HG03280 (cell line): ENCODE measurements at regions not wholly inside any gene's neighbourhood (a gene's known extent, or its start where the extent isn't known, plus 50 kb on each side); places are given as distances from the start of the nearest gene placed in this dataset.

Experiments used
- ATAC-seq: cut with Tn5 transposase; IDR thresholded peaks from one replicate; pipeline ENCODE4 v1.9.1; 2021; ENCODE audit warnings: mild to moderate bottlenecking, moderate library complexity; ENCODE audit not compliant: unreplicated experiment

DNA sequence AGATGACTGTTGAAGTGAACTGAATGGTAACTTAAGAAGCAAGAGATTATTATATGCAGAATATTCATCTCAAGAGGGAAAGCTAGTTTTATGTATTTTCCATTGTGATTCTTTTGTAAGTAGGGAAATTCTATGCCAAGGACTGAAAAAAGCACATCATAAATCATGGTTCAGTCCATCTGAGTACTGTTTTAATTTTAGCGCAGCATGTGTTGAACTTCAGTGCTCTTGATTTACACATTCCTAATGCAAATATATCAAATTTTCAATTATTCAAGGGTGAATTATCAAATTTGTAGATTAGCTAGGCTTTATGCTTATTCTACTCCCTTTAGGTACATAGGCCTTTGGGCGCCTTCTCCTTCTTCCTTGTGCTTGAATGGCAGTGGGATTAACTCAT is 50.3 kb upstream of the TCF12 start:
- no peak for ATAC-seq

DNA sequence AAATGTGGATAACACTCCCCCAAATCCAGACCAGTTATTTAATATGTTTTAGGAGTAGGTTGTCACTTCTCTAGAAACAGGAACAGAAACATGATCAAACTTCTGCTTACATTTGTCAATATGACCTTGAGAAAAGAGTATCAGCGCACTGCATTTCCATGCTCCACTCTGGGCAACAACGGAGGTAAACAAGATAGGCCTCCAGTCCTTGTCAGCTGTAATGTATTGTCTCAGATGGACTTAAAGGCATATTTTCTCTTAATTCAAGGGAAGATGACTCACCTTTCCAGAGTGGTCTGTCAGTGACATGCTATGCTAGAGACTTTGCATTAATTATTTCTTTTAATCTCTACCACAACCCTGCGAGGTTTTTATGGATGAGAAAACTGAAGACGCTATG is 51.6 kb upstream of the TCF12 start:
- no peak for ATAC-seq

DNA sequence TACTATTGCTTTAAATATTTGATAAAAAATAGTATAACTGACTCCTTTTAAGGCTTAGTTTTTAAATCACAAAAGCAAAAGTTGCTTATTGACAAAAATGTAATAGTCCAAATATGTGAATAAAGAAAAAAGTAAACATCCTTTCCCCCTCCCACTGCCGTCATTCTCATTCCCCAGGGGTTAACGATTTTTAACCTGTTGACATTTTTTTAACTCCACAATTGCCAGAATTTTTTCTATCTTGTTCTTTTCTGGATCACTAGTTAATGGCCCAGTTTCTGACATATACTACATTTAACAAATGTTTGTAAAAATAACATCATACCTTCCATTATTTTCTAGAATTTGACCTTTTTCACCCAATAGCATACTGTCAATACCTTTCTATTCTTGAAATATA is 60.6 kb upstream of the TCF12 start:
- no peak for ATAC-seq

DNA sequence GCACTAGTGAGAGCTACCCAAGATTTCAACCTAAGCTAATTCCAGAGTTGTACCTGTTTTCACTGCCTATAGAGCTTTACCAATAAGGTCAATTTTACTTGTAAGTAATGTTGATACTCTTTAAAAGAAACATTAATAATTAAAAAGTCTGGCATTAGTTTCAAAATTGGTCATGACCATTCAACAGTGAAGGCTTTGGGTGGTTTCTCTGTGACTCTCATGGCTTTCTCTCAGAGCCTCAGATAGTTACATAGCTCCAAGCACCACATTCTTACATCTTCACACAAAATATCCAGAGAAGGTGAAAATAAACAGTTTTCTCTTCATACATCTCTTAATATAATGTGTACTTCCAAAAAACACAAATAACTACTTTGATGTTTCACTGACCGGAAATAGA is 61.5 kb upstream of the TCF12 start:
- ATAC-seq: no peak

DNA sequence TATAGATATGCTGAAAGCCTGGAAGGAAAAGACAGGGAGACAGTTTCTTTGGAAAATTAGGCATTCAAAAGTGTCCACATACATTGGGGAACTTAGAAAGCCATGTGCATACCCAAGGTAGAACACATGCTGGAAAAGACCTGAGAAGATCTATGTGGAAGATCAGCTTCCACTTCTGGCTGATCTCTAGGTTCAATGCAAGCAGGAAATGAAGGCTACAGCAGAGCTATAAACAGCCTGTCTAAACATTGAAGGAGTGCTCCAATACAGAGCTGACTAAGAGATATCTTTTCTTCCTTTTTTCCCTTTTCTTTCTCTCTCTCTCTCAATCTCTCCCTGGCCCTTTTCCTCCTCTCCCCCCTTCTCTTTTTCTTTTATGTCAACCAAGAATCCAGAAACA is 73.6 kb upstream of the TCF12 start:
- ATAC-seq: no peak

DNA sequence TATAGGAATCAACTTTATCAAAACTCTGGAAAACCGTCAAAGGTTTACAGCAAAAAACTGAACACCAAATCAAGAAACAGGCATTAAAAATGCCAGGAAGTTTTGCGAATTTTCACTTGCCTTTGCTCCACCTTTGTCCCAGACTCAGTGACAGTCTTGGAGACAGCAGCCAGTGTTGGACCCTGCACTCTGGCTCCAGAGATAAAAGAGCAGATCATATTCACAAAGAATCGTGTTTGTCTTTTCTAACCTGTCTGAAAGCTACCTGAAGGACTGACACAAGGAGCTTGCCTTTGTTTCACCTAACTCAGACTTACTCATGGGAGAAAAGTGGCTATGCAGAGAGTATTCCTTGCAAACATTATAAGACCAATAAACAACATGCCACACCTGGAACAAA is 74.0 kb upstream of the TCF12 start:
- no peak for ATAC-seq

DNA sequence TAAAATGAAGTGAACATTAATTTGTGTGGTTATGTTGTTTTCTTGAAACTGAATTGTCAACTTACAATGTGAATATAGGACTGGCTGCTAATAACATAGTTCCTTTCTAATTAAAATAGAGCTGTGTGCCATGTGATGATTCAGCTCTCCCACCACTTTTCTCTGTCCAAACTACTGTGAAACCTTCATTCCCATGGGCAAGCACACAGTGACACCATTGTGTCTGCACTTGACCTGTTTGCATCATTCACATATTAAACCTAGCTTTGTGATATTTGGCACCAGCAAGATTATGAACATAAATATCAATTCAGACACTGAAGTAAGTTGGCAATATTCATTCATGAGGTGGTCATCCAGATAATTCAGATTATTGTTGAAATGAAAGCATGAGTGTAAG is 78.8 kb upstream of the TCF12 start:
- no peak for ATAC-seq

DNA sequence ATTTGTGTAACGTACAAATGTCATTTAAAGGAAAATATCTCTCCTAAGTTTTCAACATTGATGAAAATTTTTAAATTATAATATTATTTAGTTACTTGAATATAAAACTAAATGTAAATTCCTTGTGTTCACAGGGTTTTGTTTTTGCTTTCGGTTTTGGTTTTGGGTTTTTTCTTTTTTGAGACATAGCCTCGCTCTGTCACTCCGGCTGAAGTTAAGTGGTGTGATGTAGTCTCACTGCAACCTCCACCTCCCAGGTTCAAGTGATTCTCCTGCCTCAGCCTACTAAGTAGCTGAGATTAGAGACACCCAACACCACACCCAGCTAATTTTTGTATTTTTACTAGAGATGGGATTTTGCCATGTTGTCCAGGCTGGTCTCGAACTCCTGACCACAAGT is 79.3 kb upstream of the TCF12 start:
- ATAC-seq: no peak

DNA sequence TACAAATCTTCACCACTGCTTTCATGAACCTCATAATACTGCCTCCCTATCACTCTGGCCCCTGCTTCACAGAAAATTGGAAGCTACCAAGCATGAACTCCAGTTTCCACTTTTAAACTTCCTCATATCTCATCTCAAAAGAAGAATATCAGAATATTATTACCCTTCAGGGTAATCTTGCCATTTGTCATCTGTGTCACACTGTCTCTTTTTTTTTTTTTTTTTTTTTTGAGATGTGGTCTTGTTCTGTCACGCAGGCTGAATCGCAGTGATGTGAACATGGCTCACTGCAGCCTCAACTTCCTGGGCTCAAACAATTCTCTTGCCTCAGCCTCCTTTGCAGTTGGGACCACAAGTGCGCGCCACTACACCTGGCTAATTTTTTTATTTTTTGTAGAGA is 80.4 kb upstream of the TCF12 start:
- ATAC-seq: no peak

DNA sequence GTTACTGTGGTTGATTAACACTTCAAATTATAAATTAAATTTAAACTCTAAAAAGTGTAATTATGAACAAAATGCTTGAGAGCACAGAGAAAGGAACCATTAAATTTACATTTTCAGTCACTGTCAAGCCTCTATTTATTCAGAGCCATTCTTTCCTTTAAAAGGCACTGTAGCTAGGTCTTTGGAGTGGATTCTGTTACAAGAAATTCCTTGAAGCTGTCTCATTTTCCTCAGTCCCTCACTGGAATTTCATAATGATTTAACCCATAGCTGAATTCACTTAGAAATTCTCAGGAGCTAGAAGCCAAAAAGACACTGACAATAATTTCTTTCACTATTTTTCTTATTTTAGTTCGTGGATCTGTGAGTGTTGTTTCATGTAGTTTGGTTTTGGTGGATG is 81.2 kb upstream of the TCF12 start:
- no peak for ATAC-seq

DNA sequence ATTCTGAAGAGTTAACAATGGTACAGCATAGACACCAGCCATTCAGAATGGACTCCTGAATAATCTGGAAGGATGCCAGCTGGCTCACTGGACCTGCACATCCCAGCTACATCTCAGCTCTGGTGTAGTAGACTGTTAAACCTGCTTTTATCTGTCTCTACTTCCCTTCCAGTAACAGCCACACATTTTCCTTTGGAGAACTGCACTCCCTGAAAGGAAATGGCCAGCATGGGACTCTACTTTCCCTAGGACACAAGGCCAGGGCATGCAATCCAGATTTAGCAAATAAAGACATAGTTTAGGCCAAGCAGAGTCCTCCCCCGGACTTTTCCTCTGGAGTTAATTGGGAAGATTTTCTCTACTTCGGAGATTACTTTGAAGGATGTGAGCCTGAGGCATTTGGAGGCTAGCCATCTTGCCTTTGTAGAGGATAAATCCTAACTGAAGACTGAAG is 82.7 kb upstream of the TCF12 start:
- ATAC-seq: no peak

DNA sequence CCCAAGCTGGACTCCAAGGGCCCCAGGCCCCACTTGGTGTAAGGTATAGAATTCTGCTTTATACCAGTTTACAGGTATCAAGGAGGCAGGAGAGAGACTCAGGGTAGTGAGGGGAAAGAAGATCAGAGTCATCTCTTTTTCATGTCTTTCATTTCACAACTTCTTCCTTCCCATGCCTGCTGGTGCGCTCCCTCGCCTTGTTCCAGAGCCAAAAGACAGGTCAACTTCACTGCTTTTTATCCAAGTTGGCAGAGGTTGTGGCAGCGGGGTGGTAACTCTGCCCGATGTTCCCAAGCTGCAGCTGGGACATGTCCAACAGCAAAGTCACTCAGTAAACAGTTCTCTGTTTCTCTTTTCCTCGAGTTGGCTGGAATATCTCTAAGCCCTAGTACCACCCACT is 86.3 kb upstream of the TCF12 start:
- ATAC-seq: no peak

DNA sequence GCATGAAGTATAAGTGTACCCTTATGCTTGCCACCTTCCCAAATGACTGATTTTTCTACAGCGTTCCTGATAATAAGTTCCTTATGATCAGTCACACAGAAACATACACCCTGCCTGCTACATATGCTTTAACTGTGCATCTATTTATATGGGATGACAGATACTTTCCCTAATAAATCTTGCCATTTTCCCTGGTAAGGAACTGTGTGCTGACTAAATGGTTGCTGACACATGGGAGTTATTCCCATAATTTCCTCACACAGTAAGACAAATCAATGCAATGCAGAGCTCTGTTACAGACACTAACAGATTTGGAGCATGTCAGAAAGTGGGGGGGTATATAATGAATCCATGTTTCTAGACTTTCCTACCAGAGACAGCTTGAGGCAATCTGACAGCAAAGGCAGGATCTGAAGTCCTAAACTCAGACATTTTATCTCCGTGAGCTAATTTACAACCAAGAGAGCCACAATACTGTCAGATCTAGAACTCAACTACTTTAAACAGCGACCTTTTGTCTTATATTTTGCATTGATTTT is 86.9 kb upstream of the TCF12 start:
- ATAC-seq: no peak

DNA sequence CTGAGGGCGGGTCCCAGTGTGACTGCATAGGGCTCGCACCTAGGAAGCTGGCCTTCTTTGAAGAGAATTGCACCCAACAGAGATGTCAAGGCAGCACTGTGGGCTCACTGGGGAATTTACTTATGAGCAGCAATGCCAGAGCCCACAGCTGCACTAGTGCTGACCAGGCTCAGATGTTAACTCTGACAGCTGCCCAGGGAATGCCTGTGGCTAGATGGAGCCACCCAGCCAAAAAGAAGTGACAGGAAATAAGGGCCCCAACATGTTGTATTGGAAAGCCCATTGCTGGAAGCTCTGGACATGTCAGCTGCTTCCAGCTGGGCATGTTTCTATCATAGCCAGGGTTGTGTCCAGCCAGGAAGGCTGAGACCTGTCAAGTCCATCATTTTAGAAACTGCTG is 90.9 kb upstream of the ZNF280D start:
- no peak for ATAC-seq

DNA sequence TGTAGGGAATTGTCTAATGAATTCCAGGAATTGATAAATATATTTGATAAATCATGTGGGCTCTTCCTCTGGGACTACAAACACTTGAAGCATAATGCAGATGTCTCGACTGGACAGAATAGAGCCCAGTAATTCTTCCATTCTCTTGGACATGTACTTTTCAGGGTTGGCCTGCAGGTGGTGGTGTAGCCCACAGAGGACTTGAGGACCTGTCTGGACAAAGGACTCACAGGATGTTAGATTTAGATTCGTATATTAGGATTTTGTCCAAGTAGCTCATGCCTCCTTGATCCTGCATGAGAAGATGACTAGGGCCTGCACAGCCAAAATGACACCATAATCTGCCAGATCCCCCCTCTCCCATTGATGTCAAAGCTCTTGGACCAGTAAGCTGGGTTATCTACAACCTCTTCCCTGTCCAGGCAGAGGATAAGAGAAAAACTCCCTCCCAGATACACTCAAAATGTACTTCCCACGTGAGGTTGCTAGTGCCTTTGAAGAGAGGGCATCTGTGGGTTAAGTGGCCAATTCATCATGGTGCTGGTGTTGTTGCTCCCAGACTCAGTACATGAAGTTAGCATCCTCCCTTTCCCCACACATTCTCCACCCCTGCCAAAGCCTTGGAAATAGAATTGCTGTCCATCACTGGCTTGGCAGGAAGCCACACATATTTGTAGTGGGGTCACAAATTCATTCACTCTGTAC is 88.6 kb upstream of the ZNF280D start:
- ATAC-seq: peak; percentile 75

DNA sequence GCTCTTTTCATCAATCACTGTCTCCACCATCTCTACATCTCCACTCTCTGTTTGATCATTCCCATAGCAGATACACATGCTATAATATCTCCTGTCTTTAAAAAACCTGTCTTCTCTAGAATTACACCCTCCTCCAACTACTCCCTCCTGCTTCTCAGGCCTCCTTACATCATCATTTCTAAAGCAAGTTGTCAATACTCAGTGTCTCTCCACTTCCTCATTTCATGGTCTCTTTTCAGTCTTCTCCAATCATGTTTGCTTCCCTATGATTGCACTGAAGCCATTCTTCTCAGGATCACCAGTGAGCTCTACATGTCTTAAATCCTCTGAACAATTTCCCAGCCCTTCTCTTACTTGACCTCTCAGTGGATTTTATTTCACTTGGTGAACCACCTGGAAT is 87.0 kb upstream of the ZNF280D start:
- ATAC-seq: no peak

DNA sequence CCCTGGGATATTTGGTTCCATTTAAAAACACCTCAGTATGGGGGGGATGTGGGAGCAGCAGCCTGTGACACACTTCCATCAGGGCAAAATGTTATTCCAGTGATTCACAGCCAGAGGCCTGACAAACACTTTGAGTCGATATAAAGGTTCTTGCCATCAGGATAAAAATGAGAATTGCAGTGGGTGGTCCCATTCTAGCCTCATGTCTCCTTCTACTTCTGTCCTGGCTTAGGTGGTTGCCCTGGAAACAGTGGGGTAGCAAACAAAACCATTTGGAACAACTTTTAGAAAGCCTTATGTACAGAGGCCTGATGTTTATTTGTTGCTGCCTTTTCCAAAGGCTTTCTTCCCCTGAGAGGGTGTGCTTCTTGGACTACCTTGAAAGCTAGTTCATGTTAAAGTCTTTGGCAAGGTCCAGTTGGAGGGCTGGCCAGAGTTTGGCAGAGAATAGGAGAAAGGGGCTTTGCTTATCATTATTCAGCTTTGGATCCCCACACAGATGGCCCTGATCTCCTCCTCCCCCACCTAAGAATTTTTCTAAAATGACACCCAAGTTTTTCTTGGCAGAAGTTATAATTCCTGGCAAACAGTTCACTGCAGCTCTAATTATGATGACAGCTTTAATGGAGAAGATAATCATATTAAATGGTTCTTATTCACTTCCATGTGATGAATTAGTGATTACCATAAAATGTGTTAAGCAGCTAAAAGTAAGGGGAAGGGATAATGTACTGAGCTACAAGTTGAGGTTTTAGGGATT is 84.2 kb upstream of the ZNF280D start:
- ATAC-seq: no peak

DNA sequence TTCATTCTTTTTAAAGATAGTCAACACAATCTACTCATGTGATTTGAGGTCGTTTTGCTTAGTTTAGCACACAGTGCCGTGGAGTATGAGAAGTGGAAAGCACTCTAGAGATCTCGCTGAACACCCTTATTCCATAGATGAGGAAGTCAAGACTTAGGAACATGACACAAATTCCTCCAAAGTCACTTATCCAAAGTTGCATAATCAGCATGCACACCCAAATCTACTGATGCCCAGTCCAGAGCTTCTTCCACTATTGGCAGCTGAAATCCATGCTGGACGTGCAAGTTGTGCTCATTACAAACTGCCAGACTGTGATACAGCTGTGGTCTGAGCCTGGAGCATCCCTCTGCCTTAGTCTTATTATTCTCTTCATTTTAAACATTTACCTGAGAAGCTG is 83.5 kb upstream of the ZNF280D start:
- no peak for ATAC-seq

DNA sequence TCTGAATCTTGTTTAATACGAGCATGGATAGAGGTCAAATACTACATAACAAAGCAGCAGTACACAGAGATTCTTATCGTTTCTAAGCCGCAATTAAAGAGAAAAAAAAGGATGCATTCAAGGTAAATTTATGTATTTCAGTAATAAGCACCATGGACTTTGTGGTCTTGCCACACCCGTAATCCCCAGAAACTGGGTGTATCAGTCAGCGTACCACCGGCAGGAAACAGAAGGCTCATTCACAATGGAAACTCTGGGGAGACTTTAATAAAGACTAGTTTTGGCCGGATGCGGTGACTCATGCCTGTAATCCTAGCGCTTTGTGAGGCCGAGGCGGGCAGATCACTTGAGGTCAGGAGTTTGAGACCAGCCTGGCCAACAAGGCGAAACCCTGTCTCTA is 81.9 kb upstream of the ZNF280D start:
- no peak for ATAC-seq

DNA sequence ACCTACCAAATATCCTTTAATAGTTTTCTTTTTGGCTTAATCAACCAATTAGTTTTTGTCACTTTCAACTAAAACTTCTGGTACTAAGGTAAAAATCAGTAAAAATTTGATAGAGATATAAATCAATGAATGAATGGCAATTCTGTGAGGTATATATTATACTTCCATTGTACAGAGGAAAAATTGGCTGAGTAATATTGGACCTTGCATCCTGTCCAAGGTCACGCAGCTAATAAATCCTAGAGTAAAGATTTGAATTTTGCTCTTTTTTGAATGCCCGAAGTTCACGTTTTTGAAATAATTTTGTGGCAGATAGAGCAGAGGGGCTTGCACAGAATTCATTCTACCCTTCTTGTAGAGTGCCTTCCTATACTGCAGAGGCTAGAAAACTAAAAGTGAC is 81.1 kb upstream of the ZNF280D start:
- ATAC-seq: no peak

DNA sequence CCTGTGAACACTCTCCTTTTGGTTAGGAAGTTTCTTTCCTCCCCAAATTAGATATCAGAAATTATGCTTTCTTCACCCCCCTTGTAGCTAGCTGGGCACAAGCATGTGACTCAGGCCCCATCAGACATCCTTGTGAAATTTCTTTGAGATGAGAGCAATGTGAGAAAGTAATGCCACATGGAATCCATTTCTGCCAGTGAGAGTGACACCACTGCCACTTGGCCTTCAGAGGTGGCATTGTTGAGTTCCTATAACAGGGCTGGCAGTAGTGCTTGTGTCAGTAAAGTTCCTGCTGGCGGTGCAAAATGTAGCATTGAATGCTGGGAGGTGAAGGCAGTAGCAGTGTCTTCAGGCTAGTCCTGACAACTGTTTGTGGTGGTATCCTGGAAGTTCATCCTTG is 80.7 kb upstream of the ZNF280D start:
- no peak for ATAC-seq

DNA sequence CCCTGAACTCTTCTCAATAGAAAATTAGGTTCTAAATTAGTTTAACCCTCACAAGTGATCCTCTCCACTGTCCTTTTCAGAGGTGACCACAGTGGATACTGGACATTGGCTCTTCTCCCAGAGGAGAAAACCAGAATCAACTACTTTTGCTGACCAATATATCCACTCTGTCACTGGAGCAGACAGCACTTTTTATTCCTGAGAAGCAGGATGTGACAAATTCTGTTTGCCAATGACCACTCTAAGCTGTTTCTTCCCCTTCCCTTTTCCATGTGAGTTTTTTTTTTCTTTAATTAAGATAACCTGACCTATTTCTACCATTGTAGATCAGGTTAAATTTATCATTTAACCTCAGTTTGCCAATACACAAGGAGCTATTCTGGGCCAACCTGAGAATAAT is 79.7 kb upstream of the ZNF280D start:
- no peak for ATAC-seq
